NCI-H526 (cell line): ENCODE measurements at regions not wholly inside any gene's neighbourhood (a gene's known extent, or its start where the extent isn't known, plus 50 kb on each side); places are given as distances from the start of the nearest gene placed in this dataset.
"Not testable (repeated sequence)": the region's sequence is repeated elsewhere in the genome, so short reads cannot be mapped to it uniquely, and the experiment has no call there.

Experiments
- DNase-seq, 2 experiments: peaks; one replicate each; lab custom pipeline; 2025; lab: John Stamatoyannopoulos, UW

DNA sequence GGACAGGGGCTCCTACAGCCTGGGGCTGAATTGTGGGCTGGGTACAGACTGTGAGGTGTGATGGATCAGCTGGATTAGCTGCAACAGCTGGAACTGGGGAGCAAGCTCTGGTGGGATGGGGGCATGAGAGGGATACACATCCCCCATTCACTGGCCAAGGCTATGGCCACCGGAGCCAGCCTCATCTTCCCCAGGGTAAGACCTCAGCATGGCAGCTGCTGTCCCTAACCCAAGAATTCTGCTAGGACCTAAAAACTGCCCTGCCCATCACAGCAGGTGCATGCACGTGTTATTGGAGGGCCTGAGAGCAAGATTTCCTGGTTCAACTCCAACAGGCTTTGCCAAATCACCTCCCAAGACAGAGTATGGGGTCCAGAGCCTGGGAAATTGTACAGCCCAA is 258.6 kb upstream of the AGTR2 start:
- DNase-seq = no peak

- peak in 1 of 2 experiments; percentile 2 for DNase-seq
These were observed 258.1 kb upstream of the AGTR2 start for GRCh38 chrX:115912372-115912897.

- no peak for DNase-seq
These were observed 257.0 kb upstream of the AGTR2 start for GRCh38 chrX:115913575-115913974.

DNA sequence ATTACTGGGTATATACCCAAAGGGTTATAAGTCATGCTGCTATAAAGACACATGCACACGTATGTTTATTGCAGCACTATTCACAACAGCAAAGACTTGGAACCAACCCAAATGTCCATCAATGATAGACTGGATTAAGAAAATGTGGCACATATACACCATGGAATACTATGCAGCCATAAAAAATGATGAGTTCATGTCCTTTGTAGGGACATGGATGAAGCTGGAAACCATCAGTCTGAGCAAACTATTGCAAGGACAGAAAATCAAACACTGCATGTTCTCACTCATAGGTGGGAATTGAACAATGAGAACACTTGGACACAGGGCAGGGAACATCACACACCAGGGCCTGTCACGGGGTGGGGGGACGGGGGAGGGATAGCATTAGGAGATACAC is 254.9 kb upstream of the AGTR2 start:
- DNase-seq = not testable (repeated sequence)

DNA sequence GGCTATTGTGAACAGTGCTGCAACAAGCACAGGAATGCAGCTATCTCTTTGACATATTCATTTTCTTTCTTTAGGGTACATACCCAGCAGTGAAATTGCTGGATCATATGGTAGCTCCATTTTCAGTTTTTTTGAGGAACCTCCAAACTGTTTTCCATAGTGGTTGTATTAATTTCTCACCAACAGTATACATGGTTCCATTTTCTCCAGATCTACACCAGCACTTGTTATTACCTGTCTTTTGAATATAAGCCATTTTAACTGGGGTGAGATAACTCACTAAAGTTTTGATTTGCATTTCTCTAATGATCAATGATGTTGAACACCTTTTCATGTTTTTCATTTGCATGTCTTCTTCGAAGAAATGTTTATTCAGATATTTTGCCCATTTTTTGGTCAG is 241.1 kb upstream of the AGTR2 start:
- DNase-seq = no peak

GRCh38 chrX:115936008-115936407 is 234.5 kb upstream of the AGTR2 start:
- DNase-seq = no peak

- DNase-seq = no peak
These were observed 231.5 kb upstream of the AGTR2 start for GRCh38 chrX:115939070-115939469.

DNA sequence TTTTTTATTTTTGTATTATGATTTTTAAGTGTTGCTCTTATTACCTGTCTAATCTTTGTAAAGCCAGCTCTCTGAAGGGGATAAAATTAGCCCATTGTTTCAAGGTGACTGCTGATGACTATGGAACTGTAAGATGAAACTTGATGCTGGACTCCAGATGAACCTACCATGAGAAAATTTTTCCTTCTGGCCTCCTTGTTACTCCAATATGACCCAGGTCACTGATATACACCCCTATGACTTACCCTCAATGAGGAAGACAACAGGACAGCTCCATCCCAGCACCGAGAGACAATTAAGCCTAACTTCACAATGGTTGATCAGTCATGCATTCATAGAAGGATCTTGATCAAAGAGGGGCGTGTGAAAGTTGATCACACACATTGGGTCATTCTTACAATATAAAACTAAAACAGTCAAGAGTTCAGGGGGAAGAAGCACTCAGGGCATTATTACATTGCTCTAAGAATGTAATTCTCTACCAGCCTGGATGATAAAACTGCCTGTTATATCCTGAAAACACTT is 230.8 kb upstream of the AGTR2 start:
- DNase-seq = no peak

GRCh38 chrX:115940348-115940747 is 230.2 kb upstream of the AGTR2 start:
- peak in 1 of 2 experiments; percentile 39 for DNase-seq

DNA sequence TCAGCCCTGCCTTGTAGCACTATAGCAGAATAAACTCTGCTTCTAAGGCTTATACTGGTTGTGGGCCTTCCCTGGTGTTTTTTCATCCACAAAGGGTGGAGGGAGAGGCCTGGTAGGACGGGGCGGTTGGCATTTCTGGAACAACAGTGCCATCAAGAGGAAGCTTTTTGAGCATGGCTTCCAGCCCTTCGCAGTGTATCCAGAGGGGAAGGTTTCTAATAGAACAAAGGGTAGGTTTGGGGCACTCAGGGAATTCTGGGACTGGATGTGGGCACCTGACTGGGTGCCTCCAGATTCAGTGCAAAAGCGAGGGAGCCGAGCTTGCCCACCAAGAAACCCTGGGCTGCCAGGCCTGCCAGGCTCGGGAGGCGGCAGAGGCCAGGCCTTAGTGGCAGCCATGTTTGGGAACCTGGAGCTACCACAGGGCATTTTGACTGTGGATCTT is 229.6 kb upstream of the AGTR2 start:
- peak; percentile 83 to 85 for DNase-seq

GRCh38 chrX:115941388-115941787 is 229.2 kb upstream of the AGTR2 start:
- DNase-seq = no peak

- no peak for DNase-seq
These were observed 224.5 kb upstream of the AGTR2 start for GRCh38 chrX:115946059-115946458.

DNA sequence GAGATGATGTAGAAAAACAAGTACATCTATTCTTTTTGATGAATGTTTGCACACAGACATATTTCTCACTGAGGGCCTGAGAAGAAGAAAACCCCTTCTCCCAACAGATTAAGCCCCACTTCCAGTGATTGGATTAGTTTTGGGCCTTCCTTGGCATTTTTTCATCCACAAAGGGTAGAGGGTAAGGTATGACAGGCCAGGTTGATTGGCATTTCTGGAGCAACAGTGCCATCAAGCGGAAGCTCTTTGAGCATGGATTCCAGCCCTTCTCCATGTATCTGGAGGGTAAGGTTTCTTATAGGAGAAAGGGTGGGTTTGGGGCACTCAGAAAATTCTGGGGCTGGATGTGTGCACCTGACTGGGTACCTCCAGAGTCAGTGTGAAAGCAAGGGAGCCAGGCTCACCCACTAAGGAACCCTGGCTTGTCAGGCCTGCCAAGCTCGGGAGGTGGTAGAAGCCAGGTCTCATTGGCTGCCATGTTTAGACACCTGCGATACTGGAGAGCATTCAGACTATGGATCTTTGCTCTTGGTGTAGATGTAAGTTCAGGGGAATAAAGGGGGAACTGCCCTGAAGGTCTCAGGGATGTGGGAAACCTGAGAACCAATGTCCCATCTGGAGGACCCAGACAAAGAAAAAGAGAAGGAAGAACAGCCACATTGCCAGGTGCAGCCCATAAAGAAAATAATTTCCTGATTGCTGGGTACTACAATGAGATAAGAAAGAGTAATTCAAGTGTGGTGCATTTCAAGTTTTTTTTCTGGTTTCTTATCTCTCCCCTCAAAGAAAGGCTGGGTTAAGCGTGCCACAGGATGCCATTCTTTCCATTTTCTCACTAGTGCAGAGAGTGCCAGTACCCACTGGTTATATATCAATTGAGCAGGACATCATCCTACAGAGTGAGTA is 222.3 kb upstream of the AGTR2 start:
- DNase-seq = peak in 1 of 2 experiments; percentile 17

DNA sequence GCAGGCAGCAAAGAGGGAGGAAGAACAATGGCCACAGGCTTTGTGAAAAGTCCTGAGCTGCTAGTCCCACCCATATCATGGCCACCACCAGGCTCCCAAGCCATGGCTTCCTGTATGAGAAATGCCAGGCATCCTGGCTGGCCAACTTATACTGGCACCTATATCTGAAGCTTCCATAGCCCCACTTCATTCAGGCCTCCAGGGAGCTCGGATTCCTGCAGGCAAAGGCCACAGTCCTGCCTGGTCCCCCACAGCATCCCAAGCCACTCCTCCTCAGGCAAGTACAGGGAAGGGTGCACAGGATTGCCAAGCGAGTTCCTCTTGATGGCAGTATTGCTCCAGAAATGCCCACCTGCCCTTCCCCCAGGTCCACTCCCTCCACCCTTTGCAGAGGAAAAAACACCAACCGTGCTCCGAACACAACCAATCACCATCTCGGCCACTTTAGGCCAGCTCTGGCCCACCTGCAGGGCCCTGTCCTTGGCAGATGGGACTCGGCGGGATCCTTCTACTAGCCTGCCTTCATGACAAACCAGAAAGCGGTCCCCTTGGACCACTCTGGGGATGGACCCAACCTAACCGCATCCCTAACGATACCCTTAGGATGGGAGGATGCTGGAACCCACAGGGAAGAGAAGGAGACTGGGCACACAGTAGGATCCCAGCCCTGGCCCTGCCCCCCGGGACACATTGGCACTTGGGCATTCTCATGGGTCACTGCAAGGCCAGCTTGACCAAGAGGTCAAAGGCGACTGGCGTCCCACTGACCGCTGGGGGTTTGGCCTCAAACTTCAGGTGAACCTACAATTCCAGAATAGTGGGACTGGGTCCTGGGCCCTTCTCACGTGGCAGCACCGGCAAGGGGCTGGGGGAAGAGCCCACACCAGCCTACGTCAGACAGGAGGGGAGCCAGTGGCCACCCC is 220.4 kb upstream of the AGTR2 start:
- peak; percentile 29 to 35 for DNase-seq

- peak in 1 of 2 experiments; percentile 11 for DNase-seq
These were observed 218.0 kb upstream of the AGTR2 start for GRCh38 chrX:115952417-115953092.

GRCh38 chrX:115957862-115958490 is 212.6 kb upstream of the AGTR2 start:
- DNase-seq = peak; percentile 7 to 44

GRCh38 chrX:115958687-115959359 is 211.7 kb upstream of the AGTR2 start:
- peak in 1 of 2 experiments; percentile 15 for DNase-seq

DNA sequence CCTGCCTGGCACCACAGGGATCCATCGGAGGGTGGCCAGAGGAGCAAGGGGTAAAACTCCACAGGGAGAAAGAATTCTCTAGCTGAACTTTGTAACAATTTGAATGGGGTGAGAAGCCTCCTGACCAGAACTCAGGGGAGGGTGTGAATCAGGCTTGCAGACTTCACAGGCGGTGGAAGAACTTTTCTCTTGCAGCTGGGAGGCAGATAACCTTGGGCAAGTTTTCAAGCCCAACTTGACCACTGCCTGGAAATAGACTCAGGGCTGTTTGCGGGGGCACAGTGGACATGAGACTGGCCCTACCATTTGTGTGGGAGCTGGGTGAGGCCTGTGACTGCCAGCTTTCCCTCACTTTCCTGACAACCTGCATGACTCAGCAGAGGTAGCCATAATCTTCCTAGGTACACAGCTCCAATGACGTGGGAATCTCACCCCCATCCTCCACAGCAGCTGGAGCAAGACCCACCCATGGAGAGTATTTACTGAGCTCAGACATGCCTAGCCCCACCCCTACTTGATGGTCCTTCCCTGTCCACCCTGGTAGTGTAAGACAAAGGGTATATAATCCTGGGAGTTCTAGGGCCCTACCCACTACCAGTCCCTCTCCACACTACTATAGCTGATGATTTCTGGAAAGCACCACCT is 210.0 kb upstream of the AGTR2 start:
- DNase-seq = no peak

GRCh38 chrX:115966920-115967319 is 203.6 kb upstream of the AGTR2 start:
- no peak for DNase-seq
